ENCODE measurements at regions not wholly inside any gene's neighbourhood (a gene's known extent, or its start where the extent isn't known, plus 50 kb on each side); places are given as distances from the start of the nearest gene placed in this dataset.
A peak's percentile ranks its signal among the peaks of the same experiment; 100 is the strongest.

DNA sequence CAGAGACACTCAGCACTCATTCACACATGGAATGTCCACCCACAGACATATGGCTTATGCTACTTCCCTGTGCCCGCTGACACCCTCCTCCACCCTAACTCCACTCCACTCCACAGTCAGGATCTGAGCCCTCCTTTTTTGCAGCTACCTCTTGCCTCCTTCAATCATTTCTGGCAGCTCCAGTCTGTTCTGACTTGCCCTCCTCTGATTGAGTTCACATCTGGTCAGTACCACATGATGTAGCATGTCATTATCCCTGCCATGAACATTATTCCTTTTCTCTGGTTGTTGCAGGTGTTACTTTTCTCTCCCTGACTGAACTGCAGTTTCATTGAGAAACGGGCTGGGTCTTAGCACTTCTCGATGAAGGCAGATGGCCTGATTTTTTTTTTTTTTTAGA lies 130.1 kb upstream of the EGR2 start:
- ChIA-PET SMC1A (ENCODE audit: uncharacterized antibody, unreplicated experiment) (no interaction called here), RAD21 (ENCODE audit: unreplicated experiment) (no interaction called here), CTCF (no interaction called here), POLR2A (no interaction called here)
- intact Hi-C loops (cut with micrococcal nuclease; ENCODE audit: unreplicated experiment) = no loop called here
- Histone ChIP-seq H3K27ac (ENCODE audit: control insufficient read depth, insufficient read depth) (no peak overlapping the region), H4K20me1 (ENCODE audit: control insufficient read depth, insufficient read depth) (no peaks in the 10 kb centered on the region), H3K4me2 (ENCODE audit: control insufficient read depth, insufficient read depth) (no peak overlapping the region), H3K27me3 (replicated peaks in 1 of 2; ENCODE audit: control insufficient read depth in 2 of 2, insufficient read depth in 2 of 2, low read length in 1 of 2) (no peaks in the 10 kb centered on the region), H3K9ac (ENCODE audit: control insufficient read depth, insufficient read depth, low read length) (no peak overlapping the region), H2AFZ (ENCODE audit: control insufficient read depth, low read depth, low read length) (no peak overlapping the region), H3K36me3 (ENCODE audit: control insufficient read depth in 2 of 2, insufficient read depth in 2 of 2, low read length in 1 of 2) (no peaks in the 10 kb centered on the region), H3K79me2 (ENCODE audit: control insufficient read depth, insufficient read depth, low read length) (no peaks in the 10 kb centered on the region), H3K4me3 (no peak overlapping the region), H3K4me1 (ENCODE audit: control insufficient read depth, insufficient read depth, low read length) (no peaks in the 10 kb centered on the region), H3K9me3 (replicated peaks; ENCODE audit: control insufficient read depth, insufficient read depth, low read length) (no peaks in the 10 kb centered on the region)
- in situ Hi-C loops (cut with MboI) = no loop called here
- no TSS peak for BruUV-seq (replicated peaks)
- no peak for TF ChIP-seq IKZF1 (conservative IDR thresholded peaks at IDR 0.05)
- TF ChIP-seq NR2C1 (IDR thresholded peaks at IDR 0.05) = no peak
- no peak for TF ChIP-seq CREM (IDR thresholded peaks at IDR 0.05; ENCODE audit: low read depth)
- no peak for TF ChIP-seq SP1 (IDR thresholded peaks at IDR 0.05; ENCODE audit: low read depth, low read length)
- TF ChIP-seq, protein P1, sequence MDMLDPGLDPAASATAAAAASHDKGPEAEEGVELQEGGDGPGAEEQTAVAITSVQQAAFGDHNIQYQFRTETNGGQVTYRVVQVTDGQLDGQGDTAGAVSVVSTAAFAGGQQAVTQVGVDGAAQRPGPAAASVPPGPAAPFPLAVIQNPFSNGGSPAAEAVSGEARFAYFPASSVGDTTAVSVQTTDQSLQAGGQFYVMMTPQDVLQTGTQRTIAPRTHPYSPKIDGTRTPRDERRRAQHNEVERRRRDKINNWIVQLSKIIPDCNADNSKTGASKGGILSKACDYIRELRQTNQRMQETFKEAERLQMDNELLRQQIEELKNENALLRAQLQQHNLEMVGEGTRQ (IDR thresholded peaks at IDR 0.05; ENCODE audit: borderline replicate concordance, low read depth, low read length) = no peak
- TF ChIP-seq KAT2A (conservative IDR thresholded peaks at IDR 0.05; ENCODE audit: control insufficient read depth, low read depth, low read length) = no peak
- FAIRE-seq (no peak), ATAC-seq (no peak), DNase-seq (ENCODE audit: low read depth, low spot score) (no peak)
- 64% methylated on average over 3 of the region's 3 CpGs for WGBS (ENCODE audit: insufficient coverage, insufficient replicate concordance, low lambda C conversion rate, missing lambda C conversion rate)

DNA sequence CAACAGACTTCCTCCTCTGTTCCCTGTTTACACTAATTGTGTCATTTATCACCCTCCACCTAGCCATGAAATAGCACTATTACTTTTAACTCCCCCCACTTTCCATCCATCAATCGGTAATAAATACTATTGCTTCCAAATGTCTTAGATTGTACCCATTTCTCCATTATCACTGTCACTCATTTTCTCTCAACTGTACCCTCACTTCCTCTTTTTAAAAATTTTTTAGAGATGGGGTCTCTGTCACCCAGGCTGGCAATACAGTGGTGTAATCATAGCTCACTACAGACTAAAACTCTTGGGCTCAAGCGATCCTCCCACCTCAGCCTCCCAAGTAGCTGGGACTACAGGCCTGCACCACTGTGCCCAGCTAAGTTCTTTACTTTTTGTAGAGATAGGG lies 123.5 kb upstream of the EGR2 start:
- Histone ChIP-seq H3K27ac (ENCODE audit: control insufficient read depth, insufficient read depth) (no peak overlapping the region), H3K27me3 (replicated peaks in 1 of 2; ENCODE audit: control insufficient read depth in 2 of 2, insufficient read depth in 2 of 2, low read length in 1 of 2) (no peaks in the 10 kb centered on the region), H3K4me2 (ENCODE audit: control insufficient read depth, insufficient read depth) (no peak overlapping the region), H3K79me2 (ENCODE audit: control insufficient read depth, insufficient read depth, low read length) (no peaks in the 10 kb centered on the region), H3K9me3 (replicated peaks; ENCODE audit: control insufficient read depth, insufficient read depth, low read length) (no peaks in the 10 kb centered on the region), H3K36me3 (ENCODE audit: control insufficient read depth in 2 of 2, insufficient read depth in 2 of 2, low read length in 1 of 2) (no peaks in the 10 kb centered on the region), H4K20me1 (ENCODE audit: control insufficient read depth, insufficient read depth) (no peaks in the 10 kb centered on the region), H3K4me3 (no peak overlapping the region), H2AFZ (ENCODE audit: control insufficient read depth, low read depth, low read length) (no peak overlapping the region), H3K9ac (ENCODE audit: control insufficient read depth, insufficient read depth, low read length) (no peak overlapping the region), H3K4me1 (ENCODE audit: control insufficient read depth, insufficient read depth, low read length) (no peaks in the 10 kb centered on the region)
- TF ChIP-seq PKNOX1 (IDR thresholded peaks at IDR 0.05) (0 out of 2 replicates have a peak, but pooled peaks have one; percentile 11), NBN (IDR thresholded peaks at IDR 0.05) (no peak), PAX8 (IDR thresholded peaks at IDR 0.05) (no peak), SPI1 (IDR thresholded peaks at IDR 0.05; ENCODE audit: borderline replicate concordance, insufficient read depth, low read depth, low read length) (peak; percentile 24; the same call in 1 of the 2 replicates)
- 91% methylated on average over 2 of the region's 2 CpGs for WGBS (ENCODE audit: insufficient coverage, insufficient replicate concordance, low lambda C conversion rate, missing lambda C conversion rate)
- CTCF ChIA-PET = interaction anchor here (1.5 kb wide), 1 partner anchor 16 kb away, joined by 3 read pairs; no protein-coding TSS in a partner anchor
- no peak for FAIRE-seq
- RAD21 ChIA-PET (ENCODE audit: unreplicated experiment) = no interaction called here
- no peak for DNase-seq (ENCODE audit: low read depth, low spot score)
- SMC1A ChIA-PET (ENCODE audit: uncharacterized antibody, unreplicated experiment) = no interaction called here
- in situ Hi-C loops (cut with MboI) (no loop called here), intact Hi-C loops (cut with micrococcal nuclease; ENCODE audit: unreplicated experiment) (no loop called here)
- no TSS peak for BruUV-seq (replicated peaks)
- POLR2A ChIA-PET = no interaction called here
- no peak for ATAC-seq
